Activated naive CD4-positive, alpha-beta T cell treated with anti-CD3 and anti-CD28 coated beads, Interleukin-2, amount 10 ng/mL, durations not matched to agents 7 days and 5 days (primary cell): ENCODE measurements at regions not wholly inside any gene's neighbourhood (a gene's known extent, or its start where the extent isn't known, plus 50 kb on each side); places are given as distances from the start of the nearest gene placed in this dataset.
"Not testable (repeated sequence)": the region's sequence is repeated elsewhere in the genome, so short reads cannot be mapped to it uniquely, and the experiment has no call there.

ENCODE experiments used
- CTCF ChIA-PET: fragments of 350-600 bp; sonication (Branson Sonifier 250); formaldehyde crosslinking; loops from one replicate; lab custom pipeline; 2021; ENCODE audit warnings: antibody characterized with exemption; lab: Charles Lee
- DNase-seq: peaks from one replicate; pipeline ENCODE4 v3.0.0-alpha.2; 2020
- H3K27ac Mint-ChIP-seq: one replicate; pipeline ENCODE4 v1.8.0; 2021; ENCODE audit warnings: mild to moderate bottlenecking, moderate library complexity, mixed read lengths
- H3K27me3 Mint-ChIP-seq: one replicate; pipeline ENCODE4 v1.8.0; 2021; ENCODE audit warnings: mild to moderate bottlenecking, mixed read lengths
- H3K36me3 Mint-ChIP-seq: one replicate; pipeline ENCODE4 v1.8.0; 2021; ENCODE audit warnings: mixed read lengths
- H3K4me1 Mint-ChIP-seq: one replicate; pipeline ENCODE4 v1.8.0; 2021; ENCODE audit warnings: mixed read lengths
- H3K4me3 Mint-ChIP-seq: one replicate; pipeline ENCODE4 v1.8.0; 2021; ENCODE audit warnings: mild to moderate bottlenecking, moderate library complexity, mixed read lengths
- H3K9me3 Mint-ChIP-seq: one replicate; pipeline ENCODE4 v1.8.0; 2021; ENCODE audit warnings: mixed read lengths

- H3K4me3 Mint-ChIP-seq, H3K9me3 Mint-ChIP-seq, CTCF ChIA-PET, H3K4me1 Mint-ChIP-seq, DNase-seq, H3K27me3 Mint-ChIP-seq, H3K36me3 Mint-ChIP-seq, H3K27ac Mint-ChIP-seq: not testable (repeated sequence)
These were observed 95.4 kb upstream of the HS3ST2 start for GRCh38 chr16:22718598-22718997.

GRCh38 chr16:22719945-22720344, 94.0 kb upstream of the HS3ST2 start:
- no peak overlapping the region for H3K4me3 Mint-ChIP-seq
- H3K27me3 Mint-ChIP-seq: no peaks in the 10 kb centered on the region
- no peak for DNase-seq
- no peaks in the 10 kb centered on the region for H3K4me1 Mint-ChIP-seq
- H3K27ac Mint-ChIP-seq: no peak overlapping the region
- peaks cover 3% of the 10 kb centered on the region for H3K9me3 Mint-ChIP-seq
- CTCF ChIA-PET: no interaction called here
- no peaks in the 10 kb centered on the region for H3K36me3 Mint-ChIP-seq

- H3K36me3 Mint-ChIP-seq: no peaks in the 10 kb centered on the region
- DNase-seq: no peak
- H3K4me3 Mint-ChIP-seq: no peak overlapping the region
- no peaks in the 10 kb centered on the region for H3K4me1 Mint-ChIP-seq
- no peaks in the 10 kb centered on the region for H3K27me3 Mint-ChIP-seq
- CTCF ChIA-PET: no interaction called here
- peaks cover 3% of the 10 kb centered on the region for H3K9me3 Mint-ChIP-seq
- H3K27ac Mint-ChIP-seq: no peak overlapping the region
These were observed 92.4 kb upstream of the HS3ST2 start for GRCh38 chr16:22721511-22722100.

GRCh38 chr16:22722551-22723541, 91.1 kb upstream of the HS3ST2 start:
- H3K4me1 Mint-ChIP-seq, DNase-seq, H3K27ac Mint-ChIP-seq, H3K36me3 Mint-ChIP-seq, H3K9me3 Mint-ChIP-seq, CTCF ChIA-PET, H3K27me3 Mint-ChIP-seq, H3K4me3 Mint-ChIP-seq: not testable (repeated sequence)

GRCh38 chr16:22726868-22727267, 87.1 kb upstream of the HS3ST2 start:
- Mint-ChIP-seq H3K27me3 (no peaks in the 10 kb centered on the region), H3K27ac (no peak overlapping the region), H3K4me3 (no peak overlapping the region), H3K9me3 (no peaks in the 10 kb centered on the region), H3K4me1 (no peaks in the 10 kb centered on the region), H3K36me3 (no peaks in the 10 kb centered on the region)
- CTCF ChIA-PET: no interaction called here
- DNase-seq: no peak

- Mint-ChIP-seq H3K4me1 (no peaks in the 10 kb centered on the region), H3K36me3 (no peaks in the 10 kb centered on the region), H3K4me3 (no peak overlapping the region), H3K27ac (no peak overlapping the region), H3K9me3 (no peaks in the 10 kb centered on the region), H3K27me3 (no peaks in the 10 kb centered on the region)
- no peak for DNase-seq
- CTCF ChIA-PET: no interaction called here
These were observed 86.4 kb upstream of the HS3ST2 start for GRCh38 chr16:22727285-22728166.

GRCh38 chr16:22728167-22728836, 85.7 kb upstream of the HS3ST2 start:
- CTCF ChIA-PET: no interaction called here
- Mint-ChIP-seq H3K36me3 (no peaks in the 10 kb centered on the region), H3K27me3 (no peaks in the 10 kb centered on the region), H3K4me3 (no peak overlapping the region), H3K27ac (no peak overlapping the region), H3K9me3 (no peaks in the 10 kb centered on the region), H3K4me1 (no peaks in the 10 kb centered on the region)
- no peak for DNase-seq

- no peak for DNase-seq
- H3K36me3 Mint-ChIP-seq: no peaks in the 10 kb centered on the region
- no peaks in the 10 kb centered on the region for H3K4me1 Mint-ChIP-seq
- no peaks in the 10 kb centered on the region for H3K27me3 Mint-ChIP-seq
- H3K4me3 Mint-ChIP-seq: no peak overlapping the region
- no peaks in the 10 kb centered on the region for H3K9me3 Mint-ChIP-seq
- CTCF ChIA-PET: no interaction called here
- no peak overlapping the region for H3K27ac Mint-ChIP-seq
These were observed 81.6 kb upstream of the HS3ST2 start for GRCh38 chr16:22732400-22732799.

GRCh38 chr16:22732959-22733358, 81.0 kb upstream of the HS3ST2 start:
- Mint-ChIP-seq H3K4me1 (no peaks in the 10 kb centered on the region), H3K27me3 (no peaks in the 10 kb centered on the region), H3K4me3 (no peak overlapping the region), H3K9me3 (no peaks in the 10 kb centered on the region), H3K36me3 (no peaks in the 10 kb centered on the region), H3K27ac (no peak overlapping the region)
- CTCF ChIA-PET: no interaction called here
- DNase-seq: no peak

- DNase-seq: no peak
- Mint-ChIP-seq H3K4me3 (no peak overlapping the region), H3K27me3 (no peaks in the 10 kb centered on the region), H3K9me3 (no peaks in the 10 kb centered on the region), H3K27ac (no peak overlapping the region), H3K36me3 (no peaks in the 10 kb centered on the region), H3K4me1 (no peaks in the 10 kb centered on the region)
- CTCF ChIA-PET: no interaction called here
These were observed 79.6 kb upstream of the HS3ST2 start for GRCh38 chr16:22734368-22734767.

GRCh38 chr16:22736791-22737190, 77.2 kb upstream of the HS3ST2 start:
- Mint-ChIP-seq H3K4me1 (no peaks in the 10 kb centered on the region), H3K9me3 (no peaks in the 10 kb centered on the region), H3K27me3 (no peaks in the 10 kb centered on the region), H3K27ac (no peak overlapping the region), H3K36me3 (no peaks in the 10 kb centered on the region), H3K4me3 (no peak overlapping the region)
- DNase-seq: no peak
- CTCF ChIA-PET: no interaction called here

GRCh38 chr16:22739077-22739476, 74.9 kb upstream of the HS3ST2 start:
- no peak for DNase-seq
- H3K36me3 Mint-ChIP-seq: no peaks in the 10 kb centered on the region
- no peak overlapping the region for H3K4me3 Mint-ChIP-seq
- H3K9me3 Mint-ChIP-seq: no peaks in the 10 kb centered on the region
- CTCF ChIA-PET: no interaction called here
- no peaks in the 10 kb centered on the region for H3K4me1 Mint-ChIP-seq
- H3K27me3 Mint-ChIP-seq: no peaks in the 10 kb centered on the region
- no peak overlapping the region for H3K27ac Mint-ChIP-seq

- no peak overlapping the region for H3K4me3 Mint-ChIP-seq
- no peak for DNase-seq
- CTCF ChIA-PET: no interaction called here
- no peaks in the 10 kb centered on the region for H3K4me1 Mint-ChIP-seq
- peaks cover 1% of the 10 kb centered on the region for H3K9me3 Mint-ChIP-seq
- H3K27me3 Mint-ChIP-seq: no peaks in the 10 kb centered on the region
- H3K27ac Mint-ChIP-seq: no peak overlapping the region
- no peaks in the 10 kb centered on the region for H3K36me3 Mint-ChIP-seq
These were observed 70.6 kb upstream of the HS3ST2 start for GRCh38 chr16:22743401-22743800.

GRCh38 chr16:22751104-22751667, 62.8 kb upstream of the HS3ST2 start:
- Mint-ChIP-seq H3K27me3 (peaks cover 5% of the 10 kb centered on the region), H3K27ac (no peak overlapping the region), H3K36me3 (no peaks in the 10 kb centered on the region), H3K4me1 (no peaks in the 10 kb centered on the region), H3K9me3 (peaks cover 2% of the 10 kb centered on the region), H3K4me3 (no peak overlapping the region)
- CTCF ChIA-PET: no interaction called here
- no peak for DNase-seq
